GM23338 (cell line): ENCODE measurements at regions not wholly inside any gene's neighbourhood (a gene's known extent, or its start where the extent isn't known, plus 50 kb on each side); places are given as distances from the start of the nearest gene placed in this dataset.

Experiments used
- ATAC-seq: fragments of 200-7000 bp; cut with Tn5 transposase; 3 replicates; pipeline ENCODE4 v1.9.1; 2020
- DNase-seq: peaks from one replicate; pipeline ENCODE4 v3.0.0-alpha.2; 2015; ENCODE audit warnings: low spot score
- H2AFZ ChIP-seq: fragments of 200-600 bp; sonication (generic); 2 replicates; pipeline ENCODE4 v1.8.0; 2016; ENCODE audit warnings: antibody characterized with exemption, mild to moderate bottlenecking, moderate library complexity
- H3F3A ChIP-seq: fragments of 200-600 bp; sonication (generic); replicated peaks from 2 replicates; pipeline ENCODE4 v1.8.0; 2017; ENCODE audit warnings: antibody characterized with exemption, mixed run types, low read depth
- H3K27ac ChIP-seq: fragments of 200-600 bp; sonication (generic); 2 replicates; pipeline ENCODE4 v1.6.1; 2016; ENCODE audit warnings: low read depth
- H3K27me3 ChIP-seq: fragments of 200-600 bp; sonication (generic); 2 replicates; pipeline ENCODE4 v1.8.0; 2016; ENCODE audit warnings: mild to moderate bottlenecking, mixed run types, moderate library complexity; ENCODE audit not compliant: insufficient read depth
- H3K36me3 ChIP-seq: fragments of 200-600 bp; sonication (generic); 2 replicates; pipeline ENCODE4 v1.8.0; 2016; ENCODE audit warnings: mild to moderate bottlenecking; ENCODE audit not compliant: insufficient read depth
- H3K4me1 ChIP-seq: fragments of 200-600 bp; sonication (generic); 2 replicates; pipeline ENCODE4 v1.8.0; 2016; ENCODE audit warnings: mild to moderate bottlenecking, moderate library complexity; ENCODE audit not compliant: insufficient read depth
- H3K4me2 ChIP-seq: fragments of 200-600 bp; sonication (generic); 2 replicates; pipeline ENCODE4 v1.7.1; 2017; ENCODE audit warnings: mixed run types
- H3K4me3 ChIP-seq: fragments of 200-600 bp; sonication (generic); 2 replicates; pipeline ENCODE4 v1.6.1; 2016; ENCODE audit warnings: mixed run types
- H3K79me2 ChIP-seq: fragments of 200-600 bp; sonication (generic); replicated peaks from 2 replicates; pipeline ENCODE4 v1.8.0; 2017; ENCODE audit warnings: mild to moderate bottlenecking; ENCODE audit not compliant: insufficient read depth
- H3K9me2 ChIP-seq: fragments of 200-600 bp; sonication (generic); 2 replicates; pipeline ENCODE4 v1.8.0; 2017; ENCODE audit not compliant: insufficient read depth
- H4K20me1 ChIP-seq: fragments of 200-600 bp; sonication (generic); replicated peaks from 2 replicates; pipeline ENCODE4 v1.8.0; 2017; ENCODE audit warnings: mild to moderate bottlenecking; ENCODE audit not compliant: insufficient read depth
- H3K27ac Mint-ChIP-seq: 2 replicates; pipeline ENCODE4 v1.8.0; 2020; ENCODE audit warnings: inconsistent platforms, mild to moderate bottlenecking, moderate library complexity, mixed read lengths
- H3K27me3 Mint-ChIP-seq: 3 replicates; pipeline ENCODE4 v1.8.0; 2022; ENCODE audit warnings: low read depth, mild to moderate bottlenecking, moderate library complexity, mixed read lengths, inconsistent platforms; ENCODE audit not compliant: insufficient read depth, poor library complexity
- H3K36me3 Mint-ChIP-seq: 3 replicates; pipeline ENCODE4 v1.8.0; 2021; ENCODE audit warnings: low read depth, mild to moderate bottlenecking, inconsistent platforms, moderate library complexity, mixed read lengths
- H3K4me1 Mint-ChIP-seq: 3 replicates; pipeline ENCODE4 v1.8.0; 2020; ENCODE audit warnings: mild to moderate bottlenecking, inconsistent platforms, mixed read lengths
- H3K4me3 Mint-ChIP-seq: 3 replicates; pipeline ENCODE4 v1.8.0; 2021; ENCODE audit warnings: moderate library complexity, mild to moderate bottlenecking, inconsistent platforms, mixed read lengths
- H3K9me3 Mint-ChIP-seq: 3 replicates; pipeline ENCODE4 v1.8.0; 2020; ENCODE audit warnings: moderate library complexity, mild to moderate bottlenecking, inconsistent platforms, mixed read lengths
- CREB1 ChIP-seq: fragments of 250-450 bp; sonication (Bioruptor Pico); IDR thresholded peaks from 2 replicates; pipeline ENCODE4 v1.5.0; 2020; ENCODE audit warnings: low read depth, mild to moderate bottlenecking, moderate library complexity
- CTCF ChIP-seq, 2 experiments: fragments of 200-600 bp in 1 of 2; sonication (generic) in 1 of 2; conservative IDR thresholded peaks; 2 replicates each; pipeline versions ENCODE4 v1.5.1 to v1.6.1; 2016 to 2017; ENCODE audit warnings: antibody characterized with exemption in 2 of 2, low read depth in 2 of 2, mild to moderate bottlenecking in 2 of 2, moderate library complexity in 1 of 2
- ETS1 ChIP-seq: IDR thresholded peaks from 2 replicates; pipeline ENCODE4 v1.6.1; 2016; ENCODE audit warnings: antibody characterized with exemption
- EZH2 ChIP-seq: fragments of 200-600 bp; sonication (generic); IDR thresholded peaks from one replicate; pipeline ENCODE4 v1.8.0; 2017; ENCODE audit warnings: antibody characterized with exemption, mild to moderate bottlenecking, low read depth; ENCODE audit not compliant: unreplicated experiment
- EZH2phosphoT487 ChIP-seq: fragments of 200-600 bp; sonication (generic); IDR thresholded peaks from one replicate; pipeline ENCODE4 v1.8.1; 2018; ENCODE audit warnings: antibody characterized with exemption; ENCODE audit not compliant: unreplicated experiment
- JUNB ChIP-seq: IDR thresholded peaks from one replicate; pipeline ENCODE4 v1.6.1; 2016; ENCODE audit warnings: antibody characterized with exemption; ENCODE audit not compliant: unreplicated experiment
- NANOG ChIP-seq: IDR thresholded peaks from 2 replicates; pipeline ENCODE4 v1.6.1; 2016; ENCODE audit warnings: antibody characterized with exemption, borderline replicate concordance
- POLR2AphosphoS5 ChIP-seq: IDR thresholded peaks from 2 replicates; pipeline ENCODE4 v1.6.1; 2016; ENCODE audit warnings: antibody characterized with exemption, low read depth
- REST ChIP-seq: IDR thresholded peaks from one replicate; pipeline ENCODE4 v1.6.1; 2018; ENCODE audit warnings: antibody characterized with exemption; ENCODE audit not compliant: unreplicated experiment
- STAT1 ChIP-seq: IDR thresholded peaks from one replicate; pipeline ENCODE4 v1.6.1; 2016; ENCODE audit warnings: antibody characterized with exemption; ENCODE audit not compliant: unreplicated experiment
- ZNF114 ChIP-seq: fragments of 250-450 bp; sonication (Bioruptor Pico); IDR thresholded peaks from 2 replicates; pipeline ENCODE4 v1.5.0; 2020; ENCODE audit warnings: mild to moderate bottlenecking, moderate library complexity
- ZNF331 ChIP-seq: fragments of 250-450 bp; sonication (Bioruptor Pico); IDR thresholded peaks from 2 replicates; pipeline ENCODE4 v1.5.0; 2020; ENCODE audit warnings: low read depth, mild to moderate bottlenecking, moderate library complexity
- ZNF462 ChIP-seq: fragments of 250-450 bp; sonication (Bioruptor Pico); IDR thresholded peaks from 2 replicates; pipeline ENCODE4 v1.5.0; 2020; ENCODE audit warnings: mild to moderate bottlenecking, moderate library complexity

GRCh38 chr4:159545556-159545955, 442.7 kb downstream of the RAPGEF2 start:
- TF ChIP-seq EZH2phosphoT487: no peak
- TF ChIP-seq CTCF (conservative IDR thresholded peaks at IDR 0.05; ENCODE audit: low read depth in 2 of 2): no peak
- TF ChIP-seq CREB1: no peak
- TF ChIP-seq POLR2AphosphoS5: no peak
- no peak for TF ChIP-seq ZNF114
- TF ChIP-seq ZNF331: no peak
- no peak for TF ChIP-seq EZH2
- no peak for TF ChIP-seq REST
- no peak for TF ChIP-seq ETS1
- no peak for TF ChIP-seq NANOG
- TF ChIP-seq JUNB: no peak
- no peak for TF ChIP-seq ZNF462 (CRISPR knock-in tag)
- no peak for TF ChIP-seq STAT1
- H3K4me3 Mint-ChIP-seq: no peak overlapping the region
- H3F3A ChIP-seq: no peaks in the 10 kb centered on the region
- H3K27ac Mint-ChIP-seq: no peak overlapping the region
- peaks cover 16% of the 10 kb centered on the region; the same call in 1 of the 2 replicates for H3K9me2 ChIP-seq
- ATAC-seq: no peak
- no peak overlapping the region for H2AFZ ChIP-seq
- H4K20me1 ChIP-seq: no peaks in the 10 kb centered on the region
- no peaks in the 10 kb centered on the region for H3K27me3 ChIP-seq
- peaks cover 16% of the 10 kb centered on the region; the same call in 2 of the 3 replicates for H3K4me1 Mint-ChIP-seq
- H3K4me2 ChIP-seq: no peak overlapping the region
- no peak for DNase-seq
- H3K9me3 Mint-ChIP-seq: no peaks in the 10 kb centered on the region
- no peaks in the 10 kb centered on the region for H3K36me3 Mint-ChIP-seq
- H3K4me3 ChIP-seq: no peak overlapping the region
- no peaks in the 10 kb centered on the region for H3K79me2 ChIP-seq
- H3K27me3 Mint-ChIP-seq: no peaks in the 10 kb centered on the region
- no peaks in the 10 kb centered on the region for H3K36me3 ChIP-seq
- H3K4me1 ChIP-seq: peaks cover 17% of the 10 kb centered on the region
- H3K27ac ChIP-seq: no peak overlapping the region
